ENCODE measurements at regions not wholly inside any gene's neighbourhood (a gene's known extent, or its start where the extent isn't known, plus 50 kb on each side); places are given as distances from the start of the nearest gene placed in this dataset.

DNA sequence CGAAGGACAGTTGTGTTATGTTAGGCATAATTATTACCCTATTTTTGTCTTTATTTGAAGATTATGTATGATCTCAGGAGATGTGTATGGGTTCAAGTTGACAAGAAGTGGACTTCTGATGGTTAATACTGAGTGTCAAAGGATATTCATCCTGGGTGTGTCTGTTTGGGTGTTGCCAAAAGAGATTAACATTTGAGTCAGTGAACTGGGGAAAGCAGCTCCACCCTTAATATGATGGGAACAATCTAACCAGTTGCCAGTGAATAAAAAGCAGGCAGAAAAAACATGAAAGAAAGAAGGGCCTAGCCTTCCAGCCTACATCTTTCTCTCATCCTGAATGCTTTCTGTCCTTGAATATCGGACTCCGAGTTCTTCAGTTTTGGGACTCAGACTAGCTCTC, 332.6 kb downstream of the DTHD1 start:
- Histone ChIP-seq H3K36me3 (replicated peaks in 1 of 2; ENCODE audit: control extremely low read depth in 1 of 2, control insufficient read depth in 1 of 2, extremely low read depth in 1 of 2, insufficient read depth in 2 of 2, low read length in 1 of 2) (no peaks in the 10 kb centered on the region), H3K9ac (ENCODE audit: low read length) (no peak overlapping the region), H4K20me1 (ENCODE audit: control insufficient read depth, insufficient read depth, low read length, poor library complexity, severe bottlenecking) (no peaks in the 10 kb centered on the region), H2AFZ (ENCODE audit: insufficient read depth, low read depth, low read length, poor library complexity, severe bottlenecking) (no peak overlapping the region), H3K4me3 (ENCODE audit: control extremely low read depth in 1 of 5, extremely low read depth in 1 of 5, insufficient read depth in 1 of 5, low read depth in 2 of 5, low read length in 4 of 5) (no peak overlapping the region), H3K9me3 (ENCODE audit: control extremely low read depth in 1 of 3, control insufficient read depth in 2 of 3, insufficient read depth in 1 of 3, low read length in 2 of 3) (peaks cover 0 to 2% (median 2%) of the 10 kb centered on the region in 3 donors), H3K27me3 (replicated peaks in 1 of 4; ENCODE audit: control extremely low read depth in 1 of 4, control insufficient read depth in 3 of 4, insufficient read depth in 4 of 4, low read length in 3 of 4) (no peaks in the 10 kb centered on the region), H3K27ac (ENCODE audit: low read length in 2 of 2) (no peak overlapping the region), H3K4me1 (ENCODE audit: control insufficient read depth in 2 of 2, insufficient read depth in 2 of 2, low read length in 2 of 2) (no peaks in the 10 kb centered on the region), H3K4me2 (replicated peaks; ENCODE audit: low read depth, low read length, poor library complexity, severe bottlenecking) (no peak overlapping the region), H3K79me2 (ENCODE audit: control insufficient read depth, insufficient read depth, low read length) (no peaks in the 10 kb centered on the region)
- ATAC-seq (ENCODE audit: low read depth) (no peak), DNase-seq (no peak)
- Mint-ChIP-seq H3K4me3 (no peak overlapping the region), H3K27me3 (no peaks in the 10 kb centered on the region), H3K4me1 (no peaks in the 10 kb centered on the region), H3K9me3 (ENCODE audit: insufficient read depth) (peaks cover 7% of the 10 kb centered on the region), H3K27ac (no peak overlapping the region)
- no CpG with 5 or more reads among the region's 3 CpGs for WGBS (ENCODE audit: insufficient coverage)
- CTCF ChIA-PET, result no interaction called here
- TF ChIP-seq, protein P1, sequence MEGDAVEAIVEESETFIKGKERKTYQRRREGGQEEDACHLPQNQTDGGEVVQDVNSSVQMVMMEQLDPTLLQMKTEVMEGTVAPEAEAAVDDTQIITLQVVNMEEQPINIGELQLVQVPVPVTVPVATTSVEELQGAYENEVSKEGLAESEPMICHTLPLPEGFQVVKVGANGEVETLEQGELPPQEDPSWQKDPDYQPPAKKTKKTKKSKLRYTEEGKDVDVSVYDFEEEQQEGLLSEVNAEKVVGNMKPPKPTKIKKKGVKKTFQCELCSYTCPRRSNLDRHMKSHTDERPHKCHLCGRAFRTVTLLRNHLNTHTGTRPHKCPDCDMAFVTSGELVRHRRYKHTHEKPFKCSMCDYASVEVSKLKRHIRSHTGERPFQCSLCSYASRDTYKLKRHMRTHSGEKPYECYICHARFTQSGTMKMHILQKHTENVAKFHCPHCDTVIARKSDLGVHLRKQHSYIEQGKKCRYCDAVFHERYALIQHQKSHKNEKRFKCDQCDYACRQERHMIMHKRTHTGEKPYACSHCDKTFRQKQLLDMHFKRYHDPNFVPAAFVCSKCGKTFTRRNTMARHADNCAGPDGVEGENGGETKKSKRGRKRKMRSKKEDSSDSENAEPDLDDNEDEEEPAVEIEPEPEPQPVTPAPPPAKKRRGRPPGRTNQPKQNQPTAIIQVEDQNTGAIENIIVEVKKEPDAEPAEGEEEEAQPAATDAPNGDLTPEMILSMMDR (IDR thresholded peaks at IDR 0.05), result no peak
- TF ChIP-seq EZH2 (IDR thresholded peaks at IDR 0.05; ENCODE audit: borderline replicate concordance, insufficient read depth, low read depth, low read length, poor library complexity, severe bottlenecking), result no peak
- POLR2A ChIA-PET, result no interaction called here
- intact Hi-C loops (cut with micrococcal nuclease), result no loop called here

DNA sequence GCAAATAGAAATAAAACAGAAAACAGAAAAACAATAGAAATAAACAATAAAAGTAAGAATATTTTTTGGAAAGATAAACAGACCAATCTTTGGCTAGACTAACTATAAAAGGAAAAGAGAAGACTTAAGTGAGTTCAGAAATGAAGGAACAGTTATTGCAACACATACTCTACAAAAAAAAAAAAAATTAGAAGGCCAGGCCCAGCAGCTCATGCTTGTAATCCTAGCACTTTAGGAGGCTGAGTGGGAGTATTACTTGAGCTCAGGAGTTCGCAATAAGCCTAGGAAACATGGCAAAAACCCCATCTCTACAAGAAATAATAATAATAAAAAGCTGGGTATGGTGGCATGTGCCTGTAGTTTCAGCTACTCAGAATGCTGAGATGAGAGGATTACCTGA, 336.7 kb downstream of the DTHD1 start:
- Histone ChIP-seq H3K4me3 (ENCODE audit: control extremely low read depth in 1 of 5, extremely low read depth in 1 of 5, insufficient read depth in 1 of 5, low read depth in 2 of 5, low read length in 4 of 5) (no peak overlapping the region), H3K27ac (ENCODE audit: low read length in 2 of 2) (no peak overlapping the region), H3K79me2 (ENCODE audit: control insufficient read depth, insufficient read depth, low read length) (no peaks in the 10 kb centered on the region), H2AFZ (ENCODE audit: insufficient read depth, low read depth, low read length, poor library complexity, severe bottlenecking) (no peak overlapping the region), H3K27me3 (replicated peaks in 1 of 4; ENCODE audit: control extremely low read depth in 1 of 4, control insufficient read depth in 3 of 4, insufficient read depth in 4 of 4, low read length in 3 of 4) (no peaks in the 10 kb centered on the region), H3K9ac (ENCODE audit: low read length) (no peak overlapping the region), H3K4me1 (ENCODE audit: control insufficient read depth in 2 of 2, insufficient read depth in 2 of 2, low read length in 2 of 2) (no peaks in the 10 kb centered on the region), H3K4me2 (replicated peaks; ENCODE audit: low read depth, low read length, poor library complexity, severe bottlenecking) (no peak overlapping the region), H3K9me3 (ENCODE audit: control extremely low read depth in 1 of 3, control insufficient read depth in 2 of 3, insufficient read depth in 1 of 3, low read length in 2 of 3) (peaks cover 0 to 2% (median 0%) of the 10 kb centered on the region in 3 donors), H3K36me3 (replicated peaks in 1 of 2; ENCODE audit: control extremely low read depth in 1 of 2, control insufficient read depth in 1 of 2, extremely low read depth in 1 of 2, insufficient read depth in 2 of 2, low read length in 1 of 2) (no peaks in the 10 kb centered on the region), H4K20me1 (ENCODE audit: control insufficient read depth, insufficient read depth, low read length, poor library complexity, severe bottlenecking) (no peaks in the 10 kb centered on the region)
- intact Hi-C loops (cut with micrococcal nuclease), result no loop called here
- ATAC-seq (ENCODE audit: low read depth), result no peak
- H3K9me3 Mint-ChIP-seq (ENCODE audit: insufficient read depth), result no peaks in the 10 kb centered on the region
- no CpG with 5 or more reads among the region's 1 CpG for WGBS (ENCODE audit: insufficient coverage)
- H3K27ac Mint-ChIP-seq, result no peak overlapping the region
- no peaks in the 10 kb centered on the region for H3K27me3 Mint-ChIP-seq
- no peak overlapping the region for H3K4me3 Mint-ChIP-seq
- no peak for DNase-seq
- no peaks in the 10 kb centered on the region for H3K4me1 Mint-ChIP-seq
- no peak for TF ChIP-seq EZH2 (IDR thresholded peaks at IDR 0.05; ENCODE audit: borderline replicate concordance, insufficient read depth, low read depth, low read length, poor library complexity, severe bottlenecking)
- TF ChIP-seq, protein P1 (IDR thresholded peaks at IDR 0.05), result no peak
- POLR2A ChIA-PET, result no interaction called here
- CTCF ChIA-PET, result no interaction called here

Data from B cell (primary cell).